ENCODE measurements at regions not wholly inside any gene's neighbourhood (a gene's known extent, or its start where the extent isn't known, plus 50 kb on each side); places are given as distances from the start of the nearest gene placed in this dataset.

- Mint-ChIP-seq H3K36me3 (ENCODE audit: low read depth) (no peaks in the 10 kb centered on the region), H3K4me3 (no peak overlapping the region)
These were observed 228.1 kb downstream of the KCNC2 start for GRCh38 chr12:74981541-74981940.

GRCh38 chr12:74983917-74984316 is 225.7 kb downstream of the KCNC2 start:
- Mint-ChIP-seq H3K4me3 (no peak overlapping the region), H3K9me3 (no peaks in the 10 kb centered on the region), H3K27ac (no peak overlapping the region), H3K4me1 (no peaks in the 10 kb centered on the region), H3K27me3 (no peaks in the 10 kb centered on the region), H3K36me3 (ENCODE audit: low read depth) (no peaks in the 10 kb centered on the region)
- intact Hi-C loops (cut with micrococcal nuclease) = no loop called here
- no peak for DNase-seq

More at GRCh38 chr12:74981541-74981940, 228.1 kb downstream of the KCNC2 start:
- Mint-ChIP-seq H3K4me1 (no peaks in the 10 kb centered on the region), H3K27me3 (no peaks in the 10 kb centered on the region), H3K27ac (no peak overlapping the region), H3K9me3 (no peaks in the 10 kb centered on the region)
- DNase-seq = no peak
- intact Hi-C loops (cut with micrococcal nuclease) = no loop called here

GRCh38 chr12:74984631-74985030 is 225.0 kb downstream of the KCNC2 start:
- Mint-ChIP-seq H3K9me3 (no peaks in the 10 kb centered on the region), H3K36me3 (ENCODE audit: low read depth) (no peaks in the 10 kb centered on the region), H3K27me3 (no peaks in the 10 kb centered on the region), H3K4me3 (no peak overlapping the region), H3K4me1 (no peaks in the 10 kb centered on the region), H3K27ac (no peak overlapping the region)
- DNase-seq = no peak
- intact Hi-C loops (cut with micrococcal nuclease) = no loop called here

- no peaks in the 10 kb centered on the region for H3K27me3 Mint-ChIP-seq
- H3K4me3 Mint-ChIP-seq = no peak overlapping the region
- H3K36me3 Mint-ChIP-seq (ENCODE audit: low read depth) = no peaks in the 10 kb centered on the region
- no peak for DNase-seq
- H3K4me1 Mint-ChIP-seq = no peaks in the 10 kb centered on the region
- intact Hi-C loops (cut with micrococcal nuclease) = no loop called here
- no peaks in the 10 kb centered on the region for H3K9me3 Mint-ChIP-seq
- no peak overlapping the region for H3K27ac Mint-ChIP-seq
These were observed 224.2 kb downstream of the KCNC2 start for GRCh38 chr12:74985293-74985985.

- H3K4me3 Mint-ChIP-seq = no peak overlapping the region
- DNase-seq = no peak
- H3K36me3 Mint-ChIP-seq (ENCODE audit: low read depth) = no peaks in the 10 kb centered on the region
- no peak overlapping the region for H3K27ac Mint-ChIP-seq
- intact Hi-C loops (cut with micrococcal nuclease) = no loop called here
- H3K27me3 Mint-ChIP-seq = no peaks in the 10 kb centered on the region
- no peaks in the 10 kb centered on the region for H3K4me1 Mint-ChIP-seq
- no peaks in the 10 kb centered on the region for H3K9me3 Mint-ChIP-seq
These were observed 223.7 kb downstream of the KCNC2 start for GRCh38 chr12:74985986-74986319.

- H3K4me3 Mint-ChIP-seq = no peak overlapping the region
- no peaks in the 10 kb centered on the region for H3K9me3 Mint-ChIP-seq
- intact Hi-C loops (cut with micrococcal nuclease) = no loop called here
These were observed 221.5 kb downstream of the KCNC2 start for GRCh38 chr12:74988156-74988555.

More at GRCh38 chr12:74988156-74988555, 221.5 kb downstream of the KCNC2 start:
- no peaks in the 10 kb centered on the region for H3K27me3 Mint-ChIP-seq
- H3K27ac Mint-ChIP-seq = no peak overlapping the region
- no peaks in the 10 kb centered on the region for H3K4me1 Mint-ChIP-seq
- H3K36me3 Mint-ChIP-seq (ENCODE audit: low read depth) = no peaks in the 10 kb centered on the region
- no peak for DNase-seq

Data from activated CD4-positive, alpha-beta T cell treated with anti-CD3 and anti-CD28 coated beads, Interleukin-2, amount 10 ng/mL, durations not matched to agents 24 days and 14 days (primary cell).